Right lobe of liver (tissue), 4 donors: ENCODE measurements at regions not wholly inside any gene's neighbourhood (a gene's known extent, or its start where the extent isn't known, plus 50 kb on each side); places are given as distances from the start of the nearest gene placed in this dataset.

Experiments
- POLR2A ChIP-seq: fragments of 450-650 bp; IDR thresholded peaks from one replicate; pipeline ENCODE4 v1.6.1; 2017; ENCODE audit warnings: antibody characterized with exemption, mild to moderate bottlenecking
- TF ChIP-seq, protein P1 (sequence below), 4 donors: fragments of 200-600 bp in 3 of 4; fragments of 450-650 bp in 1 of 4; IDR thresholded peaks; one replicate each; pipeline versions ENCODE4 v1.5.1 to v1.8.0; 2016 to 2022; ENCODE audit warnings: antibody characterized with exemption in 4 of 4, mild to moderate bottlenecking in 2 of 4
- donor health status: DM: no; HTN: no; CAD: no.
- donor health status: DM: no; HTN: no; CAD: no.
- donor health status: DM: no; HTN: yes; CAD: no.

DNA sequence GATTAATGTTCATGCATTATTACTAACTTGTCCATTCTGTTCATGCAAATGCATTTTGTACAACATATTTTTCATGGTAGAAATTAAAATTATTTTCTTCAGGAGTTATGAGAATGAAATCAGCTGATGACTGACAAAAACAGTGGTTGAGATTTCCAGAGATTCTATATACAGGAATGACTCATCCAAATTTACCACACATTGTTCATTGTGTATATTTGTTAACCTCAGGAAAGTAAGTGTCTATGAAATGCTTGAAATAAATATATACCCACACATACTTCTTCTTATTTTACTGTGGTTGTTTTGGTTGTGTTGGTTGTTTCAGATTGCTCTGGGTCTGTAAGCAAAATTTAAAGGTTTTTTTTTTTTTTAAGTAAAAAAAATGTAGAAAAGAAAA, 108.1 kb upstream of the SP8 start:
- TF ChIP-seq, protein P1, sequence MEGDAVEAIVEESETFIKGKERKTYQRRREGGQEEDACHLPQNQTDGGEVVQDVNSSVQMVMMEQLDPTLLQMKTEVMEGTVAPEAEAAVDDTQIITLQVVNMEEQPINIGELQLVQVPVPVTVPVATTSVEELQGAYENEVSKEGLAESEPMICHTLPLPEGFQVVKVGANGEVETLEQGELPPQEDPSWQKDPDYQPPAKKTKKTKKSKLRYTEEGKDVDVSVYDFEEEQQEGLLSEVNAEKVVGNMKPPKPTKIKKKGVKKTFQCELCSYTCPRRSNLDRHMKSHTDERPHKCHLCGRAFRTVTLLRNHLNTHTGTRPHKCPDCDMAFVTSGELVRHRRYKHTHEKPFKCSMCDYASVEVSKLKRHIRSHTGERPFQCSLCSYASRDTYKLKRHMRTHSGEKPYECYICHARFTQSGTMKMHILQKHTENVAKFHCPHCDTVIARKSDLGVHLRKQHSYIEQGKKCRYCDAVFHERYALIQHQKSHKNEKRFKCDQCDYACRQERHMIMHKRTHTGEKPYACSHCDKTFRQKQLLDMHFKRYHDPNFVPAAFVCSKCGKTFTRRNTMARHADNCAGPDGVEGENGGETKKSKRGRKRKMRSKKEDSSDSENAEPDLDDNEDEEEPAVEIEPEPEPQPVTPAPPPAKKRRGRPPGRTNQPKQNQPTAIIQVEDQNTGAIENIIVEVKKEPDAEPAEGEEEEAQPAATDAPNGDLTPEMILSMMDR (IDR thresholded peaks at IDR 0.05): no peak
- TF ChIP-seq POLR2A: no peak
